M059J (cell line): ENCODE measurements at regions not wholly inside any gene's neighbourhood (a gene's known extent, or its start where the extent isn't known, plus 50 kb on each side); places are given as distances from the start of the nearest gene placed in this dataset.

ENCODE experiments used
- DNase-seq: peaks from one replicate; pipeline ENCODE4 v3.0.0-alpha.2; 2012; ENCODE audit warnings: low read depth

DNA sequence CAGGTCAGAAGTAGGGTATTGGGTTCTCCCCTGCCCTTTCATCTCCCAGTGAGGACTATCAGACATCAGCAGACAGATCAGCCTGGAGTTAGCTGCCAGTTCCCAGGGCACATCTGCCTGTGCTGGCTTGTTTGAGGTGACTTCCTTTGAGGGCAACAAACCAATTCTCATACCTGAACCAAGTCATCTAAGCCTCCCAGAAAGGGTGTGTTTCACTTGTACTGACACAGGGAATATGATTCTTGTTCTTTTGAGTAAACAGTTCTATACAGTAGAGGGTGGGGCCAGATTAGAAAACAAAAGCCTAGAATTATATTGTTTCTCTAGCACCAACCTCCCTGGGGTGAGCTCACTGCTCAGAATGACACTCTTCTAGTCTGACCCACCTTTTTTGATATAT, 591.9 kb downstream of the SLC4A3 start:
- DNase-seq, result no peak

DNA sequence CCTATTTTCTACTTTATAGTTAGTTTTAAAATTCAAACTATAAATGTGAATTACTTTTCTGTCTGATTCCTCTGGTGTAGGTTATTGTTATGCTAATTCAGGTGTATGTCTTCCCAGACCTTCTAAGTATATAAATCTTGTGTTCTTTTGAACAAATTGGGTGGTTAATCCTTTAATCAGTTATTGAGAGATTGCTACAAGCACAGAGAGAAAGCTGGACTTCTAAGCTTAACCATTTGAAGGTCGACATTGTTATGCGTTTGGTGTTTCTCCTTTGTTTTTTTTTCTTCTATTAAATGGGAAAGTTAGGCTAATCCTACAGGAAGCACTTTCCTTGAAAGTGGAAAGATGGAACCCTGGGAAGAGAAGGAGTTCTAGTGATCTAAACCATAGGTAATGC, 592.6 kb downstream of the SLC4A3 start:
- DNase-seq, result no peak

GRCh38 chr2:220221992-220222391, 594.6 kb downstream of the SLC4A3 start:
- no peak for DNase-seq

DNA sequence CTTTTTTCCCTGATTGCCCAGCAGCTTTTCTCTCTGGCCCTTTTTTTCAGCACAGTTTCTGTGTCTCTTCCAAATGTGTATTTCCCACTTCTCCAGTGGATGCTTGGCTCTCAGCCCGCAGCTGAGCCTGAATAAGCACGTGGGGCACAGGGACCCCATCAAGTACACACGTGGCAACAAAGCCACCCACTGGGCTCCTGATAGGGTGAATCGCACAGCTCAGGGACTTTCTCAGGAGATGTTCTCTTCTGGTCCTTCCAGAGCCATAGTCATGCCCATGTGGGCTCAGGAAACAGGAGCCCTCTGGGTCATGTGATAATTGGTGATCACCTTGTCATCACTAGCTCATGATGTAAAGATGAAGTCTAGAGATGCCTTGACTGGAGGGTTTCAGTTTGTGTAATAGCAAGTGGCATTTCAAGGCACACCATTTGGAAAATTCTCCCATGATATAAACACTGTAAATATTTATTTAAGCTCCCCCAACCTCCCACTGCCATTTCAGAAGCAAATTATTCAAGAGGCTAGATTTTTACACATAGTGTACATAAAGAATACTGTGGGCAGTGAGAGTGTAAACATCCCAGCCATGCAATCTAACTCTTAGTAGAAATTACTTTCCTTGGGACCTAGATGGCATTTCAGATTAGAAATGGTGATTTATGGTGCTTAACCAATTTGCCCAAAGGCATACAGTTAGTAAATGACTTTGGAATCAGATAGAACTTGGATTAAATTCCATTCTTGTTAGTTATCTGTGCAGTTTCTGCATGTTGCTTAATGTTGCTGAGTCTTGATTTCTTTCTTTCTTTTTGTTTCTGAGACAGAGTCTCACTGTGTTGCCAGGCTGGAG, 597.5 kb downstream of the SLC4A3 start:
- DNase-seq, result peak; percentile 97

GRCh38 chr2:220226076-220226475, 598.6 kb downstream of the SLC4A3 start:
- DNase-seq, result peak; percentile 76

- peak; percentile 18 for DNase-seq
Measured at GRCh38 chr2:220226546-220226945, 599.1 kb downstream of the SLC4A3 start.

DNA sequence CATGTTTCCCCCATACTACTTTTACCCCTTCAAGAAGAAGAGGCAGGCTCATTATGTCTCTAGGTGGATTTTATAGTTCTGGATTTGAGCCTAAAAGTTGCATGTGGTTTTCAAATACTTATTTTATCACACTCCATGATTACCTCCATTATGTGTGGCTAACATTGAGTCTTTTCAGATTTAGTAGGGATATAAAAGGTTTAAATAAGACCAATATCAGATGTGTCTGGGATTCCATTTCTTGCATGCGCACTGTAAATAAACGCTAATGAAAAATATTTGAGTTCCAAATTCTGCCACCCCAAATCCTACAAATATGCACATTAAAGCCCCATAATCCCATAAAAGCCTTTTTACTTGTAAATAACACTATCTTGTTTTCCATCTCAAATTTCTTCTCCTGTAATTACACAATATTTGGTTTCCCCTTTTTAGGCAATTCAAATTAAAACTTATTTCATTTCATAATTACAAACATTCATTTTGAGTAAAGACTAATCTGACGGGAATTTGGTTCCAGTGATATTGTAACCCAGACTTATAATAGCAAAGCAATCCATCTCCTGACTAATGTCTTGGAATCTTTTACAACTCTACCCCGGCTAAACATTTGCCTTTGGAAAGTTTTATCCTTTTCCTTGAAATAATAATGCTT, 600.0 kb downstream of the SLC4A3 start:
- DNase-seq, result peak; percentile 61

DNA sequence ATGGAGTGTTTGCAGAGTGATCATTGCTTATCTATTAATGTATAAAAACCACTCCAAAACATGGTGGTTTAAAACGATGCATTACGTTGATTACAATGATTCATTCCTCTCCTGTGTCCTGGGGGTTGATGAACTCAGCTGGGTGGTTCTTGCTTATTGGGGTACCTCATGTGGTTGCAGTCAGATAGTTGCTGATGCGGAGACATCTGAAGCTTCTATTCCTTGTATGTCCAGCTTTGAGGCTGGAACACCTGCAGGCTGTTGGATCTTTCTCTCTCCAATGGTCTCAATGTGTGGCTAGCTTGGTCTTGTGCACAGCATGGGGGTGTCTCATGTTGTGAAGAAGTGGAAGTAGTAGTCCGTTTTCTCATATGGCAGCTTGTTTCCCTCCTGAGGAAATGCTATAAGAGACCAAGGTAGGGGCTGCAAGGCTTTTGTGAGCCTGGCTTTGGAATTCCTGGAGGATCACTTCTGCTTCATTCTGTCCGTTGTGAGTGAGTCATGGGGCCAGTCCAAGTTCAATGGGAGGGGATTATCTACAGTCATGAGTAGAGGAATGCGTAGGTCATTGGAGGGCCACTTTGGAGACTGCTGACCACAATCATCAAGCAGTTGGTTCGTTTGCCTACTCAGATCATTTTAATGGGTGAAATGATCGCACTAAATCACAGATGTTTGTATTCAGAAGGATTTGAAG, 601.0 kb downstream of the SLC4A3 start:
- peak; percentile 99 for DNase-seq

DNA sequence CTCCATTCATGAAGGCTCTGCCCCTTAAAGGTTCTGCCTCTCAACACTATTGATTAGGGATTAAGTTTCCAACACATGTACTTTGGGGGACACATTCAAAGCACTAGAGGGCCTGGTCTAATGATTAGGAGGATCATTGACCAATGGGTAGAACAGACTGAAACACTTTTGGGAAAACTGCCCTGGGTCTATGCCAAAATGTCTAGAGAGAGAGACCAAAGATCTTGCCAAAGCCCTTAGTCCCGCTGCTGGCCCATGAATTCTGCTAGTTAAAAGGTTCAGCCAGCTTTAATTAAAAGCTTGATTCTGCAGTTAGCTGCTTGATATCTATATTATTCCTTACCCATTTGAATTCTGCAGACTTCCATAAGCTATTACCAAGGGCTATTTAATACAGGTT, 613.2 kb downstream of the SLC4A3 start:
- no peak for DNase-seq

- no peak for DNase-seq
Measured at GRCh38 chr2:220241423-220241822, 614.0 kb downstream of the SLC4A3 start.

DNA sequence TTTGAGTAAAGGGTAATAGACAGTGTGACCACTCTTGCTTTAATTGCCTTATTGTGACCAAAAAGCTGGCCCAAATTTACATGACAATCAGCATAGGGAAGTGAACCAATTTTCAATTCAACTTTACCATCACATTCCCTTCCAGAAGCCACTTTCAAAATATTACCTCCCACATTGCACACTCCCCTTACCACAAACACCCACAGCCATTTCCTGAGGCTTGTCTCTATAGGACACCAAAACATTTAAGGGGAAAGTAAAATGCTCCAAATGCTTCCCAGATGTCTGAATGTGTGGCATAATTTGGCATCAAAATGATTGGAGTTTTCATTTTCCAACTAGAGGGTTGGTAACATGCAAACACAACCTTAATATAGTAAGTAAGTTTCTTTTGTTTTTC, 616.1 kb downstream of the SLC4A3 start:
- peak; percentile 16 for DNase-seq

DNA sequence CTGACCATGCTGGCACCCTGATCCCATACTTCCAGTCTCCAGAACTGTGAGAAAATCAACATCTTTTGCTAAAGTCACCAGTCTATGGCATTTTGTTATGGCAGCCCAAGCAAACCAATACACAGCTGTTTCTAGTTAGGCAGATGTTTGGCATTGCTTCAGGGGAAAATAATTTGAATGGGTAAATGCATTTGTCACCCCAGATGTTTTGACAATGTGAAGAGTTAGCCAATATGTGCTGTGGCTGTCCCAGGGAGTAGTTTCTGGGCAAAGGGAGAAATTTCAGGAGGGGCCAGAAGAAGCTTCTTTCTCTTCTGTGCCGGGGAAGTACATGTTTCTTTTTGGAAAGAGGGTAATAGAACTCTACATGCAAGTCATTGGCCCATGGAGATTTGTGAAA, 619.0 kb downstream of the SLC4A3 start:
- no peak for DNase-seq

DNA sequence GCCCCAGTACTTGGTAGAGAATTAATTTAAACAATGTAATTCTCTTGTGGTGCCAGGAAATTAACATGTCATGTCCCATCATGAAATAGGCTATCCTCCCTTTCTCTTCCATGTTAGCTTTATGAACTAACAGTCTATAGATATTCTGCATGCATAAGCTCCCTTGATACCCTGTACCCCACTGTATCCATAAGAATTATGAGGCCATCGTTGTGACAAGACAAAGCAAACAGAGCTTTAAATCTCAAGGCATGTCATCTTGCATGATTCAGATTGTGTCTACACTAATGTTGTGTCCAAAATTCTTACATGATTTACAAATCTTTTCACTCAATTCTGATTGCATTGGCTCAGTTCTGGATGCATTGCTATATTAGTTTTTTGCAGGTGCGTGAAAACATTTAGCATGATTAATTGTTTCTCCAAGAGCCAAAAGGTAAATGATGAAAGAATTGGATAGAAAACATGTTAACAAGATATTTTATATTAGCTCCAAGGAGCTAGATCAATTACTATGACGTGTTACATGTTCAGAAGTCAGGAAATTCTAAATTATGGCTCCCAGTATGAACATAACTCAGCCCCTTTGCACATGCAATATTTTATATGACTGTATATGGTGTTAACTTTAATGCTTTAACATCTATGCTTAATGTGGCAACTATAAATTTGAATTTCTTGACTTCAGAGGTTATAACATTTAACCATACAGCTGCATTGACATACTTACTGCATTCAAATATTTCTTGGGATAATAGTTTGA, 620.3 kb downstream of the SLC4A3 start:
- DNase-seq, result no peak

DNA sequence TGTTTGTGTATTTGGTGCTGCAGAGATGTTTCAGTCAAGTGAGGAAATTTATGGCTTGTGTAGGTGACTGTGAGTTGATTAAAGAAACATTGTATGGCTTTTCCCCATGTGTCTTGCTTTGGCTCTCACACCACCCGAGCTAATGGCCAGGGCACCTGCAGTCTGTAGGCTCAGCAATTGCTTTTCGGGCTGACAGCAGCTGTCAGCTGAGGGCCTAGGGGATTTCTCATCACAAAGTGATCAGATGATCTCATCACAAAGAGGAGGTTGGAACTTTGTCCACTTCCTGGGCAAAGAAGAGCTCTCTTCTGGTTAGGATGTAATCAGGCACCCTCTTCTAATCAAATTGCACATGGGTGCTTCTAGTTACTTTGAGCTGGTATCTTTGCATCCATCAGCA, 632.2 kb downstream of the SLC4A3 start:
- DNase-seq, result no peak

DNA sequence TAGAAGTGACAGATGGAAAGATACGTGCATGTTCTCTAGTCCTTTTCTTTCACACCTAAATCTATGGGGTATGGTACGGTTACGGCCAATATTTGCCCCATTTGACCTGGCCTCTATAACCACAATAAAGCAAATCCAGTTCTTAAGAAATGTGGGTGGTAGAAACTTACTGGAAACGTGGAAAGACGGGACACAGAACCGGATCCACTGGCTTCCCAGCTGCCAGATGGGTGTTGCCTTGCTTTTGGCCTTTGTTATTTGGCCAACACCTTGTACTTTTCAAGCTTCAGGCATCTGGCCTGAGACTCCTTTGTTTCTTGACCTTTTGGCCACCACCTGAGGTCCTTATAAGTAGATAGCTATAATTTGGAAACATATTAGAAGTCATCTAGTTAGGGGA, 635.9 kb downstream of the SLC4A3 start:
- no peak for DNase-seq

DNA sequence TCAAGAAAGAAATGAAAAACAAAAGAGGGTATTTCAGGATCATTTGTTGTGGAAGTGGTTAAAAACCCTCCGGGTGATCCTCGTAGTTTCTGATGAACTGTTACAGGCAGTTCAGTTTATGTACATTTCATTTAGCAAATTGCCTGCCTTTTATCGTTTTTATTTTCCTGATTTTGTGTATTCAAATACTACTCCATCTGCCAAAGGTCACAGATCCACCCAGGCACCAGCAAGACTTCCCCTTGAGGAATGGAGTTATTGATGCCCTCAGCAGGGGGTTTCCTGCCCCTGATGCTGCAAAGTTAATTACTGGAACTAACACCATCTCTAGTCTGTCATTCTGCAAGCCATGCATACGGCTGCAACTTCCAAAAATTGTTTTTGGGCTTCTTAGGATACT, 641.9 kb downstream of the SLC4A3 start:
- DNase-seq, result no peak

DNA sequence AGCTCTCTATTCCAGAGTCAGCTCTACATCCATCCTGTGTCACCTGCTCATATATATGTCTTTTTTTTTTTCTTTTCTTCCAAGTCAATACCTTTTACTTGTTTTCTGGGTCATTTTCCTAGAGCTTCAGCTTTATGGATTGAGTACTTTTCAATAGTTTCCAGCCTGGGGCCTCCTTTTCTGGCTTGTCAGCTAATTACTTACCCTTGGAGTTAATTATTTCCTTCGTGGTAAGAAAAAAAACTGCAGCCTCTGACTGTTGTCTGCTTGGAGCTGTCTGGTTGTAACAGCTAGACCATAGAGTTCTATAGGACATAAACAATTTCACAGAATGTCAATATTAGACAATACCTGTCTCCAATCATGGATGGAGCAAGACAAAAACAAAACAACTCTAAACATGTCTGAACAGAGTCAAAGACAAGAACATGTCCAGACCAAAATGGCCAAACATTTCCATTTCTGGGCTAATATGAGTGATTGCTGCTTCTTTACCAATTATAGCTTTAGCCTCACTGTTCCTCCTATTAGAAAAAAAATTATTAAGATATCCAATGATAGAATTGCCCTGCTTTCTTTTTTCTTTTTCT, 643.1 kb downstream of the SLC4A3 start:
- no peak for DNase-seq

GRCh38 chr2:220272656-220273055, 645.2 kb downstream of the SLC4A3 start:
- no peak for DNase-seq

DNA sequence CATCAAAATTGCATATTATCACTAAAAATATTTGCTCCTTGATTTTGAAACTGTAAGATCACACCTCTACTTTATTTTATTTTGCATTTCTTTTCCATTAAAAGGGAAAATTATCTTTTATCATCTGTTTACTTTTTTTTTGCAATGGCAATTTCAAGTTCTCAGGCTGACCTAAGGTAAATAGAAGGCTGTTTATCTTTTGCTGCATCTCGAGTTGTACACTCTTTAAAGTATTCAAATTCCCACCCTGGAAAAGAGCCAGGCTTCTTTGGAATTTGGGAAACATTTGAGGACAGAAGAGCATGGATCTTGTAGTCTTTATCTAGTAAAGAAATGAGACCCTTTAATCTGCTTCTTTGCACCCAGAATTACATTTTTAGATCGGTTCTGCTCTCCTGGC, 645.7 kb downstream of the SLC4A3 start:
- DNase-seq, result peak; percentile 46

- DNase-seq, result peak; percentile 74
Measured at GRCh38 chr2:220275454-220275853, 648.0 kb downstream of the SLC4A3 start.

GRCh38 chr2:220276741-220277444, 649.5 kb downstream of the SLC4A3 start:
- DNase-seq, result peak; percentile 67
